ENCODE measurements at regions not wholly inside any gene's neighbourhood (a gene's known extent, or its start where the extent isn't known, plus 50 kb on each side); places are given as distances from the start of the nearest gene placed in this dataset.

GRCh38 chr9:18238752-18239447 lies 235.1 kb upstream of the ADAMTSL1 start:
- Histone ChIP-seq H3K27me3 (peaks cover 0 to 2% (median 0%) of the 10 kb centered on the region in 7 donors), H3K27ac (no peak overlapping the region), H3K4me1 (peaks cover 0 to 17% (median 6%) of the 10 kb centered on the region in 9 donors), H3K9me3 (peaks cover 0 to 16% (median 0%) of the 10 kb centered on the region in 11 donors), H3K4me3 (no peak overlapping the region), H3K36me3 (no peaks in the 10 kb centered on the region)
- no peak for ATAC-seq
- DNase-seq = no peak
- intact Hi-C loops (cut with DNase I) = loop anchor here in 1 of 10 donors (10.0 kb wide), 1 partner anchor 1216 kb away; no protein-coding TSS in a partner anchor
- TF ChIP-seq CTCF (IDR thresholded peaks at IDR 0.05) = no peak
- WGBS, 2 donors = 96 to 98% methylated on average over 1 of the region's 1 CpG

- no peaks in the 10 kb centered on the region for H3K36me3 ChIP-seq
- peaks cover 0 to 17% (median 6%) of the 10 kb centered on the region in 9 donors for H3K4me1 ChIP-seq
- TF ChIP-seq CTCF (IDR thresholded peaks at IDR 0.05) = no peak
- ATAC-seq (peak in 3 of 8 donors; percentile 39 to 59 (median 58)), DNase-seq (no peak)
- H3K4me3 ChIP-seq = no peak overlapping the region
- no peak overlapping the region for H3K27ac ChIP-seq
- WGBS, 2 donors = 30 to 35% methylated on average over 2 of the region's 2 CpGs
- H3K9me3 ChIP-seq = peaks cover 0 to 16% (median 0%) of the 10 kb centered on the region in 11 donors
- intact Hi-C loops (cut with DNase I) = no loop called here
- peaks cover 0 to 2% (median 0%) of the 10 kb centered on the region in 7 donors for H3K27me3 ChIP-seq
These were observed 233.7 kb upstream of the ADAMTSL1 start for GRCh38 chr9:18240213-18240612.

- H3K27ac ChIP-seq = no peak overlapping the region
- H3K4me1 ChIP-seq = peaks cover 0 to 3% (median 0%) of the 10 kb centered on the region in 9 donors
- intact Hi-C loops (cut with DNase I) = no loop called here
- TF ChIP-seq CTCF (IDR thresholded peaks at IDR 0.05) = no peak
- H3K4me3 ChIP-seq = no peak overlapping the region
- no peak for DNase-seq
- no peak for ATAC-seq
- no peaks in the 10 kb centered on the region for H3K27me3 ChIP-seq
- peaks cover 0 to 16% (median 0%) of the 10 kb centered on the region in 11 donors for H3K9me3 ChIP-seq
- H3K36me3 ChIP-seq = no peaks in the 10 kb centered on the region
- whole genome bisulfite sequencing, 2 donors = 75 to 85% methylated on average over 4 of the region's 4 CpGs
These were observed 228.0 kb upstream of the ADAMTSL1 start for GRCh38 chr9:18245911-18246310.

- Histone ChIP-seq H3K9me3 (no peaks in the 10 kb centered on the region), H3K27me3 (no peaks in the 10 kb centered on the region), H3K36me3 (no peaks in the 10 kb centered on the region), H3K27ac (no peak overlapping the region), H3K4me3 (no peak overlapping the region), H3K4me1 (peaks cover 0 to 3% (median 0%) of the 10 kb centered on the region in 9 donors)
- DNase-seq (no peak), ATAC-seq (no peak)
- TF ChIP-seq CTCF (IDR thresholded peaks at IDR 0.05) = no peak
- intact Hi-C loops (cut with DNase I) = loop anchor here in 4 of 10 donors (5.0 to 10.0 kb wide), 5 partner anchors 367 to 775 kb away; no protein-coding TSS in a partner anchor
These were observed 223.9 kb upstream of the ADAMTSL1 start for GRCh38 chr9:18250053-18250452.
